Heart left ventricle (tissue), 16 donors: ENCODE measurements at regions not wholly inside any gene's neighbourhood (a gene's known extent, or its start where the extent isn't known, plus 50 kb on each side); places are given as distances from the start of the nearest gene placed in this dataset.
"Not testable (repeated sequence)": the region's sequence is repeated elsewhere in the genome, so short reads cannot be mapped to it uniquely, and the experiment has no call there.

Source experiments
- ATAC-seq, 4 donors: fragments of 200-7000 bp; cut with Tn5 transposase; one replicate each; pipeline ENCODE4 v1.9.1; 2020 to 2022; ENCODE audit warnings: moderate library complexity in 4 of 4, mild to moderate bottlenecking in 3 of 4, moderate number of reproducible peaks in 1 of 4
- DNase-seq, 5 donors: peaks; one replicate each; pipeline ENCODE4 v3.0.0-alpha.2; 2020
- H3K27ac ChIP-seq, 12 donors: fragments of 200-600 bp; sonication (generic) in 4 of 12; one replicate each; pipeline versions ENCODE4 v1.5.0 to v1.8.0; 2016 to 2022; ENCODE audit warnings: mild to moderate bottlenecking in 2 of 12
- H3K27me3 ChIP-seq, 9 donors: fragments of 200-600 bp; sonication (generic) in 2 of 9; one replicate each; pipeline versions ENCODE4 v1.5.1 to v1.8.0; 2016 to 2022; ENCODE audit warnings: mild to moderate bottlenecking in 3 of 9
- H3K36me3 ChIP-seq, 9 donors: fragments of 200-600 bp; sonication (generic) in 2 of 9; one replicate each; pipeline versions ENCODE4 v1.5.0 to v1.8.0; 2018 to 2022; ENCODE audit warnings: mild to moderate bottlenecking in 2 of 9
- H3K4me1 ChIP-seq, 12 donors: fragments of 200-600 bp; sonication (generic) in 4 of 12; one replicate each; pipeline versions ENCODE4 v1.5.0 to v1.8.0; 2016 to 2022; ENCODE audit warnings: mild to moderate bottlenecking in 3 of 12
- H3K4me3 ChIP-seq, 12 donors: fragments of 200-600 bp; sonication (generic) in 4 of 12; one replicate each; pipeline versions ENCODE4 v1.5.0 to v1.8.0; 2017 to 2022; ENCODE audit warnings: mild to moderate bottlenecking in 9 of 12, moderate library complexity in 4 of 12
- H3K9me3 ChIP-seq, 12 donors: fragments of 200-600 bp; sonication (generic) in 4 of 12; one replicate each; pipeline versions ENCODE4 v1.5.0 to v1.8.0; 2016 to 2022; ENCODE audit warnings: mild to moderate bottlenecking in 1 of 12
- CTCF ChIP-seq, 12 donors: fragments of 200-600 bp; sonication (generic) in 4 of 12; IDR thresholded peaks; one replicate each; pipeline versions ENCODE4 v1.5.0 to v1.8.0; 2018 to 2022; ENCODE audit warnings: antibody characterized with exemption in 12 of 12, mild to moderate bottlenecking in 5 of 12
- POLR2A ChIP-seq, 2 donors: fragments of 450-650 bp; IDR thresholded peaks; one replicate each; pipeline ENCODE4 v1.6.1; 2017; ENCODE audit warnings: antibody characterized with exemption in 2 of 2, mild to moderate bottlenecking in 2 of 2, moderate library complexity in 2 of 2
- WGBS, 4 donors: extraction: QIAGEN DNeasy Blood & Tissue Kit in 2 of 4; methylation state at CpG; one replicate each; pipeline versions ENCODE4 v1.1.5 to v1.1.7; 2013 to 2018; 5-methylcytosine and 5-hydroxymethylcytosine counted together
- intact Hi-C, 10 donors: fragments of 100-400 bp; cut with DNase I; formaldehyde crosslinking; loops; one replicate each; pipeline versions ENCODE4 v1.11.1 to v1.14.2; 2022
- donor health status: ischemic (EF 13 %, LVEDD 7.1; RV severe dilation, severe dysfunction).
- donor health status: healthy with polysubstance abuse.
- donor health status: DM: no; HTN: yes; CAD: no.
- donor health status: DM: no; HTN: no; CAD: no.
- donor health status: ischemic (EF 25% LVEDD 6.9; RV normal size, moderate dysfunction).
- donor health status: ischemic (EF 25% LVEDD 5.7; RV mildly dilated, moderate dysfunction).
- donor health status: healthy.
- donor health status: DM: yes; HTN: yes; CAD: no.
- donor health status: ischemic (EF 35%, LVEDD 5.7; RV mildly dilated, moderate dysfunction).
- donor health status: nonischemic (EF 11% LVEDD 7.7; RV severe dilation, severe dysfunction).
- donor health status: DM: yes; HTN: yes; CAD: no.
- donor health status: PGD.
- donor health status: ischemic (EF 29% LVEDD 5.4; RV normal size, mild dysfunction).
- donor health status: nonischemic (EF 23%, LVEDD 6.1; RV moderate dilation, normal function).

DNA sequence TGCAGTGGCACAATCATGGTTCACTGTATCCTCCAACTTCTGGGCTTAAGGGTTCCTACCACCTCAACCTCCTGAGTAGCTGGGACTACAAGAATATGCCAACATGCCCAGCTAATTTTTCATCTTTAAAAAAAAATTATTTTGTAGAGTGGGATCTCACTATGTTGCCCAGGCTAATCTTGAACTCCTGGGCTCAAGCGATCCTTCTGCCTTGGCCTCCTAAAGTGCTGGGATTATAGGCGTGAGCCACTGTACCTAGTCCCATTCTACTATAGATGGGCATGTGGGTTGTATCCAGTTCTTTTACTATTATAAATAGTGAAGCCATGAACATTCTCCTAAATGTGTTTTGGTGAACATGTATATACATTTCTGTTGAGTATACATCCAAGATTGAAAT, 57.9 kb upstream of the PAXBP1 start:
- TF ChIP-seq POLR2A (IDR thresholded peaks at IDR 0.05) (no peak), CTCF (IDR thresholded peaks at IDR 0.05) (no peak)
- Histone ChIP-seq H3K27ac (no peak overlapping the region), H3K4me1 (peaks cover 0 to 4% (median 0%) of the 10 kb centered on the region in 12 donors), H3K4me3 (no peak overlapping the region), H3K36me3 (no peaks in the 10 kb centered on the region), H3K27me3 (peaks cover 0 to 10% (median 0%) of the 10 kb centered on the region in 9 donors), H3K9me3 (no peaks in the 10 kb centered on the region)
- DNase-seq (no peak), ATAC-seq (no peak)
- intact Hi-C loops, result loop anchor here in 6 of 10 donors (5.0 to 10.0 kb wide), 3 partner anchors 52 to 177 kb away; no protein-coding TSS in a partner anchor
- WGBS, 4 donors, result 93 to 98% (median 96%) methylated on average over 2 of the region's 2 CpGs

- not testable (repeated sequence) for H3K9me3 ChIP-seq, DNase-seq, H3K27me3 ChIP-seq, ATAC-seq, H3K4me3 ChIP-seq, H3K27ac ChIP-seq, H3K4me1 ChIP-seq, H3K36me3 ChIP-seq
- 92 to 97% (median 96%) methylated on average over 10 of the region's 10 CpGs for WGBS, 4 donors
- intact Hi-C loops, result loop anchor here in 8 of 10 donors (2.0 to 10.0 kb wide), 10 partner anchors 293 to 773 kb away; no protein-coding TSS in a partner anchor
Measured at GRCh38 chr21:32831779-32832178, 60.2 kb upstream of the PAXBP1 start.

DNA sequence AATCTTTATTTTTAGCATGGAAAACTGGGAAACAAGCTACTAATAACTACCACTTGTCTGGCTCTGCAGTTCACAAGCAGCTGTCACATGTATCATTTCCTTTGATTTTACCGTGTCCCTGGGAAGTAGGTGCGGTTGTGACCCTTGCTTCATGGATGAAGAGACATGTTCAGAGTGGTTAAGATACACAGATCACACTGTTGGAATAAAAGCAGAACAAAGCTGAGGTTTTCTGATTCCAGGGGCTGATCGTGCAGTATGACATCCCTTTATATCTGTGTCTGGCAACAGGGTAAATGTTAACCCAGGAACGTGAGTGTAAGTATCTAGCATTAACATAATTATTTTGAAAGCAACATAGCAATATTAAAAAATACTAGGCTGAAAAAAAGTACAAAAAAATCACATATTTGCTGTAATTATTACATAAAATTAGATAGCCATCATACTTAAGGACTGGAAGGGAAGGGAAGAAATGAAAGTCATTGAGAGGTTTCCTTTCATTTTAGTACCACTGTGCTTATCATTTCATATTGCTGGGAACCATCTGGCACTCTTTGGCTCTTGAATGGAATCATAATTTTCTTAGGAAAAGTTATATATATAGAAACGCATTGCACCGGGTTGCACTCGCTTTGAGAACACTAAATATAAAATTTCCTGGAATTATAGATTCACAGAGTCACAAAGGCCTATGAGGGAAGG, 62.8 kb upstream of the PAXBP1 start:
- intact Hi-C loops, result loop anchor here in 8 of 10 donors (5.0 to 10.0 kb wide), 9 partner anchors 290 to 770 kb away; no protein-coding TSS in a partner anchor
- no peak for ATAC-seq
- H3K27me3 ChIP-seq, result peaks cover 0 to 10% (median 0%) of the 10 kb centered on the region in 9 donors
- TF ChIP-seq CTCF (IDR thresholded peaks at IDR 0.05) (no peak), POLR2A (IDR thresholded peaks at IDR 0.05) (no peak)
- H3K36me3 ChIP-seq, result no peaks in the 10 kb centered on the region
- no peak overlapping the region for H3K4me3 ChIP-seq
- WGBS, 4 donors, result 75 to 84% (median 79%) methylated on average over 7 of the region's 7 CpGs
- no peak for DNase-seq
- no peak overlapping the region for H3K27ac ChIP-seq
- H3K9me3 ChIP-seq, result peaks cover 0 to 14% (median 5%) of the 10 kb centered on the region in 12 donors
- peaks cover 0 to 4% (median 0%) of the 10 kb centered on the region in 12 donors for H3K4me1 ChIP-seq

- WGBS, 4 donors, result 61 to 69% (median 63%) methylated on average over 5 of the region's 5 CpGs
- ATAC-seq (no peak), DNase-seq (no peak)
- peaks cover 0 to 4% (median 0%) of the 10 kb centered on the region in 12 donors for H3K4me1 ChIP-seq
- intact Hi-C loops, result loop anchor here (5.0 to 10.0 kb wide), 10 partner anchors 290 to 770 kb away; no protein-coding TSS in a partner anchor
- peaks cover 0 to 10% (median 0%) of the 10 kb centered on the region in 9 donors for H3K27me3 ChIP-seq
- H3K9me3 ChIP-seq, result peaks cover 0 to 14% (median 5%) of the 10 kb centered on the region in 12 donors
- no peaks in the 10 kb centered on the region for H3K36me3 ChIP-seq
- H3K4me3 ChIP-seq, result no peak overlapping the region
- no peak overlapping the region for H3K27ac ChIP-seq
- TF ChIP-seq POLR2A (IDR thresholded peaks at IDR 0.05), result no peak
- TF ChIP-seq CTCF (IDR thresholded peaks at IDR 0.05), result no peak
Measured at GRCh38 chr21:32834916-32835235, 63.3 kb upstream of the PAXBP1 start.
